ENCODE measurements at regions not wholly inside any gene's neighbourhood (a gene's known extent, or its start where the extent isn't known, plus 50 kb on each side); places are given as distances from the start of the nearest gene placed in this dataset.

- TF ChIP-seq, protein P1, sequence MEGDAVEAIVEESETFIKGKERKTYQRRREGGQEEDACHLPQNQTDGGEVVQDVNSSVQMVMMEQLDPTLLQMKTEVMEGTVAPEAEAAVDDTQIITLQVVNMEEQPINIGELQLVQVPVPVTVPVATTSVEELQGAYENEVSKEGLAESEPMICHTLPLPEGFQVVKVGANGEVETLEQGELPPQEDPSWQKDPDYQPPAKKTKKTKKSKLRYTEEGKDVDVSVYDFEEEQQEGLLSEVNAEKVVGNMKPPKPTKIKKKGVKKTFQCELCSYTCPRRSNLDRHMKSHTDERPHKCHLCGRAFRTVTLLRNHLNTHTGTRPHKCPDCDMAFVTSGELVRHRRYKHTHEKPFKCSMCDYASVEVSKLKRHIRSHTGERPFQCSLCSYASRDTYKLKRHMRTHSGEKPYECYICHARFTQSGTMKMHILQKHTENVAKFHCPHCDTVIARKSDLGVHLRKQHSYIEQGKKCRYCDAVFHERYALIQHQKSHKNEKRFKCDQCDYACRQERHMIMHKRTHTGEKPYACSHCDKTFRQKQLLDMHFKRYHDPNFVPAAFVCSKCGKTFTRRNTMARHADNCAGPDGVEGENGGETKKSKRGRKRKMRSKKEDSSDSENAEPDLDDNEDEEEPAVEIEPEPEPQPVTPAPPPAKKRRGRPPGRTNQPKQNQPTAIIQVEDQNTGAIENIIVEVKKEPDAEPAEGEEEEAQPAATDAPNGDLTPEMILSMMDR (IDR thresholded peaks at IDR 0.05) = no peak
- TF ChIP-seq EZH2 (IDR thresholded peaks at IDR 0.05) (no peak), EZH2phosphoT487 (IDR thresholded peaks at IDR 0.05) (no peak)
These were observed 231.9 kb upstream of the ISX start for GRCh38 chr22:34834059-34834458.
